GM19043 (cell line): ENCODE measurements at regions not wholly inside any gene's neighbourhood (a gene's known extent, or its start where the extent isn't known, plus 50 kb on each side); places are given as distances from the start of the nearest gene placed in this dataset.

ENCODE experiments used
- ATAC-seq: cut with Tn5 transposase; IDR thresholded peaks from one replicate; pipeline ENCODE4 v1.9.1; 2021; ENCODE audit warnings: low read depth; ENCODE audit not compliant: unreplicated experiment

DNA sequence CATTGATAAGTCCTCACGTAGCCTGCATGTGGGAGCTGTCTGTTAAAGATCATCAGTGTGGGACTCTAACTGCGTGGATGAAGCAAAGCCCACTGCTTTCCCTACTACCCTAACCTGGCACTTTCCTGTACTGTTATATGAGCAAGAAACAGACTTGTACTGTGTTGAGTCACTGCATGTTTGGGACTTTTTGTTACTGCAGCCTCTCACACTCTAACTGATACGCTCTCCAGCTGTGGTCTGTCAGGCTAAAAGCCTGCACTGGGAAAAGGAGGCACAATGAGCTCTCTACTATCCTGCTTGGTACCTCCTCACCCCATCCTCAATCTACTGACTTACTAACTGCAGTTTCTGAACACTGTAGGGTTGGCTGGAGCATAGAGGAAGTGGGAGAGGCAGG is 93.7 kb upstream of the PLET1 start:
- ATAC-seq: no peak

DNA sequence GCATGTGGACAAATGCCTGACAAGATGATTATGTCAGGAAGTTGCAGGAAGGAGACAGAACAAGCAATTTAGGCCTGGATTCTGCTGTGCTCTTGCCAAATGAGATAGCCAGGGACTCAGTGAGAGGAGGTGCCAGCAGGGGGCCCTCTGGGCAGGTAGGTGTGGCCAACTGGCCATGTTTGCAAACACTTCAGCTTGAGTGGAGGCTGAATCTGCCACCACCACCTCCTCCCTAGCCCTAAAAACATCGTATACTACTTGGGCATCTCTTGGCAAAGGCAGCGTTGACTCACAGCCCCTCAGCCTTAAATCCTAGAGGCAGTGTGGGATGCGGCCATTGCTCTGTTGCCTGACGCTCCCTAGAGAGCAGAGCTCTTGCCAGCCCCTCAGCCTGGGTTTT is 95.1 kb upstream of the PLET1 start:
- ATAC-seq: no peak

DNA sequence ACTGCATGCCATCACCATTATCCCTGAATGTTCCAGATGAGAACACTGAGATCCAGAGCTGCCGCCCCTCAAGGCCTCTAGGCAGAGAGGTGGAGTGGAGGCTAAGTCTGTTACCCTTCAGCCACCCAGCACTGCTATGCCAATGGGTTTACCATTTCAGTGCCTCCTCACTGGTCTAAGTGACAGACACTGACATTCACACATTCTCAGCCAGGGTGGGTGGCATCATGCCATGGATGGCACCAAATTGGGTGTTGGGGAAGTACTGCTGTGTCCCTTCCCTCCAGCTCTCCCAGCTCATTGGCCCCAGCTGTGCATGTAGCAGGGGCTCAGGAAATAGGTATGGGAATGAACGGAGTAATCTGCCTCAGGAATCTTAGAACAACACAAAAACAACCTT is 96.8 kb upstream of the PLET1 start:
- no peak for ATAC-seq

DNA sequence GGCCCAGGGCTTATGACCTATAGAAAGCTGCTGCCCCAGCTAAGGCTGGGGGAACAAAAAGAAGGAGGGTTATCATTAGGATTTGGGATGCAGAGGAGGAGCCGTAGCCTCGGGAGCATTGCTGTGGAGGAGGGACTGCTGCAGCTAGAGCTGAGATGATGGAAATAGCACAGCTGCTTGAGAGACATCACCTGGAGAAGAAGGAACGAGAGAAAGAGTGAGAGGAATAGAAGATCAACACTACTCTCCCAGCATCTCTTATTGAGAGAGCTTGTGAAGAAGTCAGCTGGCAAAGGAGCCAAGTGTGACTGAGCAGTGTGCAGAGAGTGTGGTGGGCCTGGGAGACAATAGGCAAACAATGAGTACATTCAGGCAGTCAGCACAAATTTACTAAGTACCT is 100.7 kb upstream of the PLET1 start:
- ATAC-seq: no peak

- ATAC-seq: no peak
Measured at GRCh38 chr11:112363527-112363926, 102.9 kb upstream of the PLET1 start.

DNA sequence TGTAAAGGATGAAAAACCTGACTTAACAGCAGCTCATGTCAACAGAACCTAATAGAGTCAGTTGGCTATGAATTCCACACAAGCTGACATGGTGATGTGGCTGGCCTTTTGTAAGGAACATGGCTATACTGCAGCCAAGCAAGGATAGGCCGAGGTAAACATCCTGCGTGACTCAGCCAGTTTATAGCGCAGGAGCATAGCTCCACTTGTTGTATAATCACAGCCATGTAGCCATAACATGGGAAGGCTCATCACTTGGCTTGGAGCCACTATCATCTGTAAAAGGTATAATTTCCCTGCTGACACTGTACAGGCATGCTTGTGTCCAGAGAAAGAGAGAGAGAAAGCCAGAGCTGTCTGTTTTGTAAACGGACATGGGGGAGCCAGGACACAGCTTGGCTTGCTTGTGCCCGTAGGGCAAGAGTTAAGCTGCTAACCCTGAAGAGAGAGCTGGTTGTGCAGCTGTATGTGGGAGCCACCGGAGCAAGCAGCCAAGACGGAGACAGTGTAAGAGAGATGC is 104.4 kb upstream of the PLET1 start:
- no peak for ATAC-seq

DNA sequence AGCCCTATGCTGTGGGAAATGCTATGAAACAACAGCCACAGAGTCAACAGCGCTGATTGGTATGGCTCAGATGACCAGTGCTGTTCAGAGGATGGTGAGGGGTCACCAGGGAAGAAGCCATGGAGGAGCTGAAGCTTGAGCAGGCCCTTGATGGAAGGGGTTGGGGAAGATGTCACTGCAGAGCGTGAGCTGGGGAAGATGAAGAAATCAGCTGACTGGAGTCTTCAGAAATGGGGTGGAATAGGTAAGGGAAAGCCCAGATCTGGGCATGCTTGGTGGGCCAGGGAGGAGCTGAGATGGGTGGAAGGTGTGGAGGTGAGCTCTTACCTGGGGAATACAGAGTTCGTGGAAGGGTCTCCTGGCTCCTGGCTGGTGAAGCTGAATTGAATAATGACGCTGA is 105.4 kb upstream of the PLET1 start:
- no peak for ATAC-seq

GRCh38 chr11:112366777-112367176 is 106.1 kb upstream of the PLET1 start:
- ATAC-seq: no peak

GRCh38 chr11:112367461-112367860 is 106.8 kb upstream of the PLET1 start:
- ATAC-seq: no peak

- no peak for ATAC-seq
Measured at GRCh38 chr11:112367895-112368294, 107.2 kb upstream of the PLET1 start.

DNA sequence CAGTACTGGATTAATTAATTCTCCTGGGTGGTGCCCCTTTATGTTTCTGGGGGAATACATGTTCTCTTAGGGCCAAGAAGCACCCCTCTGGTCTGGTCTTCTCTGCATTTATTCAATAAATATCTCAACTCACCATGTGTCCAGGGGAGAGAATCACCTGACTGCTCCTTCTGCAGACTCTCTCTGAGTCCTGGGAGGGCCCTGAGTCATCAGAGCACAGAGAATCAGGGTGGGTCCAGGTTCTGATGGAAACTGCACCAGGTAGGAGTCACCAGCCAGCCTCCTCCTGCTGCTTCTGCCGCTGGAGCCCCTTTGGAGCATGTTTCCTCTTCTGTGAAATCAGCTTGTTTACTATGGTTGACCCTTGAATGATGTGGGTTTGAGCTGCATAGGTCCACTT is 107.7 kb upstream of the PLET1 start:
- ATAC-seq: no peak

GRCh38 chr11:112369374-112369773 is 108.7 kb upstream of the PLET1 start:
- ATAC-seq: no peak

DNA sequence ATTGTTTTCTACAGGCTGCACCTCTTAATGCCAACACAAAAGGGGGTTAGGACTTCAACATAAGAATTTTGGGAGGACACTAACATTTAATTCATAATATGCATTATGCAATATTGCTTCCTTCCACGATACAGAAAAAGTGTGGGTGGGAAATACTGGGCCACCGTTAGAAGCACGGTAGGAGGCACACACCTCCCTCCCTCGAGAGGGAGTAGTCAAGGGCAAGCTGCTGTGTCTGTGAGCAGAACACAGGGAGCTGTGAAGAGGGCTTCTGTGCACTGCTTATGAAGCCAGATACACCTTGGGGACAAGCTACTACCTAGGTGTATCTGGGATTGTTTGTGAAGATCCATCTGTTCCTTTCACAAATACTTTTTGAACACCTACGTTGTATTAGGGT is 109.3 kb upstream of the PLET1 start:
- no peak for ATAC-seq

DNA sequence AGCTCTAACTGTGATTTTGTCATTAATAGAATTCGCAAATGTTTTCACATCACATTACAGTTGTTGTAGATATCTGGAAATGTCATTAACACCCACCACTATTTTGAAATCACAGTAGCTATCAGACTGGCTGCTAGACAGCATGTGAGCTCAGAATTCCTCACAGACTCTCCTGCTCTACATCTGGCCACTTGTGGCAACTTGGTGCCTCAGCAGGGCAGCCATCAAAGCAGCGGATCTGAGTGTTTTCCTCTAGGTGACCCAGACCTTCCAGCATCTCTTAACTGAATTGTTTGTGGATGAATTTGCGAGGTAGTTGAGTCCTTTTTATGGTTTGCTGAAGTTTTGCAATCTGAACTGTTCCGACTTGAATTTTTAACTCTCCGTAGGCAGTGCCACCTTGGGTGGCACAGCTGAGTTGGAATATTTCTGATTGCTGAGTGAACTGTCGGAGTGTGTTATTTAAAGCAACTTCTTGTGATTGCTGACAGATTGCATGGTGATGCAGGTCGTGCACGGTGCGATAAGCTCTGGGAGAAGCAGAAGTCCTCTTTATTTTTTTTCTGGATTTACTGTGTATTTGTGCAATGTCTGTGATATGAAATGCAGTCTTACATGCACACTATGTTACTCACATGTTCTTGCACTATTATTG is 114.0 kb upstream of the PLET1 start:
- ATAC-seq: no peak

GRCh38 chr11:112377946-112378345 is 117.3 kb upstream of the PLET1 start:
- ATAC-seq: no peak

DNA sequence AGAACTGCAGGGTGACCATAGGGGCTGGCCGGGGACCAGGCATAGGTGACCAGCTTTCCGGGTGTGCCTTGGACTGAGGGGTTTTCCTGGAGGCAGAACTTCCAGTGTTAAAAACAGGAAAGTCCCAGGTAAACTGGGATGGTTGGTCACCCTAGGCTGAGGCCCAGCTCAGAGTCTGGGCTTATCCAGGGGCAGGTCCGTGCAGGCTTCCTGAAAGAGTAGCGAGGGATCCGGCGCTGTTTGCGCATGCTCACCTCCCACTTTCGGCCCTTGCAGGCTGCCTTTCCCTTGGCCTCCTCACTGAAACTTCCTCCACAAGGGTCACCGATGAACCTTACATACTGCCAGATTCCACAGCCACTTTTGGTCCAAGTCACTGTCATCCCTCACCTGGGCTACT is 119.8 kb upstream of the PLET1 start:
- no peak for ATAC-seq

- no peak for ATAC-seq
Measured at GRCh38 chr11:112381578-112381977, 120.9 kb upstream of the PLET1 start.

DNA sequence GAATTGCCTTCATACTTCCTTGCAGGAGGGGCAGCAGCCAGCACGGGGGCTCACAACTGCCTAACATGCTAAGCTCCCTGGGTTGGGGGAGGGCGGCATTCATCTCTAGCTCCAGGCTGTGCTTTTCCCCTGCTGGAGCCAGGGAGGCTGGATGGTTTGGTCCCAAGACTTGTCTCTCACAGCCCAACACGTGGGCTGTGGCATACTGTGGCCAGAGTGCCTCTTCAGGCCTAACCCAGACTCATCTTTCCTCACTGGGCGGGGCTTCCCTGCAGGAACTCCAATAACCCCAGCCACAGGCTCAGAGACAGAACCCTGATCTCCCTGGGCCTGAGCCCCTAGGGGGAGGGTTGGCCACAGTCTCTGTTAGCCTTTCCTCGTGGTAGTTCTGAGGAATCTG is 121.9 kb upstream of the PLET1 start:
- ATAC-seq: no peak

- ATAC-seq: no peak
Measured at GRCh38 chr11:112388496-112388895, 127.8 kb upstream of the PLET1 start.

- ATAC-seq: no peak
Measured at GRCh38 chr11:112391086-112391485, 130.4 kb upstream of the PLET1 start.

- ATAC-seq: no peak
Measured at GRCh38 chr11:112392904-112393303, 132.2 kb upstream of the PLET1 start.

DNA sequence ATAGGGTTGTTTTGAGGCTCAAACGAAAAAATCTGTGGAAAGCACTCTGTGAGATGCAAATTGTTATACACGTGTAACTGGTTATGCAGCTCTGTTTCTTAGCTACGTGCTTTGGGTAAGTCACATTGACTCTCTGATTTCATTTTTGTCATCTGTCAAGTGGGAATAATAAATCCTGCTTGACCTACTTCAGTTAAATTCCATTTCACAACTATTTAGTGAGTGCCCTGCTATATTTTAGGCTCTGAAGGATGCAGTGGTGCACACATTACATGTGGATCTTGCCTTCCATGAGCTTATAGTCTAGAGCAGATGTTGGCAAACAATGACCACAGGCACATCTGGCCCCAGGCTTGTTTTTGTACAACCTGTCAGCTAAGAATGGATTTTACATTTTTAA is 133.6 kb upstream of the PLET1 start:
- ATAC-seq: no peak

DNA sequence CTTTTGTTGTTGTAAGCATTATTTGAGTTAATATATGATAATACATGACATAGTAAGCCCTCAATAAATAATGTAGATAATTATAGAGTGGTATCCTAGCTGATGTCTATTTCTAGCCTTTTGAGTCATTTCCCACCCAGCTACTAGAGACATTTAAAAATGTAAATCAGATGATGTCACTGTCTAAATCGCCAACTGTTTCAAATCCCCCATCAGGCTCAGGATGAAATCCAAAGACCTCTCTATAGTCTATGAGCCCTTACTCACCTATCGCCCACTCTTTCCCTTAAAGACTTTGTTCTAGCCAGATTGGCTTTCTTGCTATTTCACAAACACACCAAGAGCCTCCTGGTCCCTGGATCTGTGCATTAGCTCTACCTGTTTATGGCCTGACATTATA is 135.4 kb upstream of the PLET1 start:
- ATAC-seq: no peak
